Coronary artery (tissue), 2 donors: ENCODE measurements at regions not wholly inside any gene's neighbourhood (a gene's known extent, or its start where the extent isn't known, plus 50 kb on each side); places are given as distances from the start of the nearest gene placed in this dataset.

Source experiments
- DNase-seq: peaks from one replicate; pipeline ENCODE4 v3.0.0-alpha.2; 2017; ENCODE audit warnings: low spot score
- H3K27ac ChIP-seq, 2 donors: fragments of 200-600 bp; sonication (generic); one replicate each; pipeline ENCODE4 v1.5.1; 2016 to 2019
- H3K4me3 ChIP-seq: fragments of 200-600 bp; sonication (generic); 2 replicates; pipeline ENCODE4 v1.5.1; 2016; ENCODE audit warnings: mild to moderate bottlenecking, moderate library complexity
- TF ChIP-seq, protein P1 (sequence below): fragments of 200-600 bp; sonication (generic); IDR thresholded peaks from one replicate; pipeline ENCODE4 v1.5.1; 2019; ENCODE audit warnings: antibody characterized with exemption

GRCh38 chr1:21347072-21347581 is 56.9 kb upstream of the ECE1 start:
- TF ChIP-seq, protein P1, sequence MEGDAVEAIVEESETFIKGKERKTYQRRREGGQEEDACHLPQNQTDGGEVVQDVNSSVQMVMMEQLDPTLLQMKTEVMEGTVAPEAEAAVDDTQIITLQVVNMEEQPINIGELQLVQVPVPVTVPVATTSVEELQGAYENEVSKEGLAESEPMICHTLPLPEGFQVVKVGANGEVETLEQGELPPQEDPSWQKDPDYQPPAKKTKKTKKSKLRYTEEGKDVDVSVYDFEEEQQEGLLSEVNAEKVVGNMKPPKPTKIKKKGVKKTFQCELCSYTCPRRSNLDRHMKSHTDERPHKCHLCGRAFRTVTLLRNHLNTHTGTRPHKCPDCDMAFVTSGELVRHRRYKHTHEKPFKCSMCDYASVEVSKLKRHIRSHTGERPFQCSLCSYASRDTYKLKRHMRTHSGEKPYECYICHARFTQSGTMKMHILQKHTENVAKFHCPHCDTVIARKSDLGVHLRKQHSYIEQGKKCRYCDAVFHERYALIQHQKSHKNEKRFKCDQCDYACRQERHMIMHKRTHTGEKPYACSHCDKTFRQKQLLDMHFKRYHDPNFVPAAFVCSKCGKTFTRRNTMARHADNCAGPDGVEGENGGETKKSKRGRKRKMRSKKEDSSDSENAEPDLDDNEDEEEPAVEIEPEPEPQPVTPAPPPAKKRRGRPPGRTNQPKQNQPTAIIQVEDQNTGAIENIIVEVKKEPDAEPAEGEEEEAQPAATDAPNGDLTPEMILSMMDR = no peak
- no peak overlapping the region for H3K27ac ChIP-seq

DNA sequence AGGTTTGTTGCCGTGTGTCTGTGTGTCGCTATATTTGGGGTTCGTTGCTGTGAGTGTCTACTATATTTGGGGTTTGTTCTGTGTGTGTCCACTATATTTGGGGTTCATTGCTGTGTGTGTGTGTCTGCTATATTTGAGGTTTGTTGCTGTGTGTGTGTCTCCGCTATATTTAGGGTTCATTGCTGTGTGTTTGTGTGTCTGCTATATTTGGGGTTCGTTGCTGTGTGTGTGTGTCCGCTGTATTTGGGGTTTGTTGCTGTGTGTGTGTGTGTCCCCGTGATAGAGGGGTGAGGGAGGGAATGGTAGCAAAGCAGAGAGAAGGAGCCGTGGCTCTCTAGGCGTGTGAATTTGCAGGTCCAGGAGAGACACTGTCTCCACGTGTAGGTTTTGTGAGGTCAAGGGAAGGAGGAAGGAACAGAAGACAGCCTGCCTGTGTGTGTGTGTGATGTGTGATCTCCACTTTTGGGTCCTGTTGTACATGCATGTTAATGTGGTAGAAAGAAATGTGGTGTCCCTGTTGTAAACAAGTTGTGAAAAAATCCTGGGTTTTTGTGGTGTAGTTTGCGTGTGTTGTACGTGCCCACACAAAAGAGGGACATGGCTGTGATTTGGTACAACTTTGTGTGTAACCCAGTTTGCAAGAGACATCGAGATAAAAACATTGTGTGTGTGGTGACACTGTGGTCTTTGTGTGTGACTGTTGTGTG is 56.3 kb upstream of the ECE1 start:
- Histone ChIP-seq H3K27ac (no peak overlapping the region), H3K4me3 (peak overlapping the region; percentile 90)
- DNase-seq = no peak
- TF ChIP-seq, protein P1 = no peak

More at GRCh38 chr1:21347072-21347581, 56.9 kb upstream of the ECE1 start:
- DNase-seq = no peak
- no peak overlapping the region for H3K4me3 ChIP-seq

DNA sequence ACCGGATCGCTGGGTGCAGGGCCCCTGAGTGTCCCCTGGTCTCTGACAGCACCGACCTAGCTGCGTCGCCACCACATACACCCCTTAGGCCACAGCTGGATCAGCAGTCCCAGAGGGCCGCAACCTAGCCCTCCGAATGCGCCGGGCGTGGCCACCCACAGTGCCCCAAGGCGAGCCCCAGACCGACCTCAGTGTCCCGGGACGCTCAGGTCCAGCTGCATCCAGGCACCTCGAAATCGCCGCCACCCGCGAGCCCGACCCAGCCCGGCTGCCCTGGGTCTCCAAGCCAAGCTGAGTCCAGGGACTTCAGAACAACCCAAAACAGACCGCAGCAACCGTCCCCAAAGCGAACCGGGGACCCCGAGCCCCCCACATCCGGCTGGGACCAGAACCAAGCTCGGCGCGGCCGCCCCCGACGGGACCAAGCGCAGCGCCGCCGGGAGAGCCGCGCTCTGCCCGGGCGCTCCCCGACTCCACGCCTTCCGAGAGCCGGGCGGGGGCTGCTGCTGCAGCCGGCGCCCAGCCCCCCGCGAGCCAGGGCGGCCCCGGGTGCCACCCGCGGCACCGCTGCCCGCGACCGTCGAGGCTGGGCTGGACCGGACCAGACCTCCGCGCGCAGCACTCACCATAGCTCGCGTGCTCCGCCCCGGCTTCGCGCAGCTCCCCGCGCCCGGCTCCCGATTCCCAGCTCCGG is 54.6 kb upstream of the ECE1 start:
- no peak for DNase-seq
- Histone ChIP-seq H3K27ac (peak overlapping the region; percentile 93 to 99), H3K4me3 (peak overlapping the region; percentile 90)
- TF ChIP-seq, protein P1 = no peak

DNA sequence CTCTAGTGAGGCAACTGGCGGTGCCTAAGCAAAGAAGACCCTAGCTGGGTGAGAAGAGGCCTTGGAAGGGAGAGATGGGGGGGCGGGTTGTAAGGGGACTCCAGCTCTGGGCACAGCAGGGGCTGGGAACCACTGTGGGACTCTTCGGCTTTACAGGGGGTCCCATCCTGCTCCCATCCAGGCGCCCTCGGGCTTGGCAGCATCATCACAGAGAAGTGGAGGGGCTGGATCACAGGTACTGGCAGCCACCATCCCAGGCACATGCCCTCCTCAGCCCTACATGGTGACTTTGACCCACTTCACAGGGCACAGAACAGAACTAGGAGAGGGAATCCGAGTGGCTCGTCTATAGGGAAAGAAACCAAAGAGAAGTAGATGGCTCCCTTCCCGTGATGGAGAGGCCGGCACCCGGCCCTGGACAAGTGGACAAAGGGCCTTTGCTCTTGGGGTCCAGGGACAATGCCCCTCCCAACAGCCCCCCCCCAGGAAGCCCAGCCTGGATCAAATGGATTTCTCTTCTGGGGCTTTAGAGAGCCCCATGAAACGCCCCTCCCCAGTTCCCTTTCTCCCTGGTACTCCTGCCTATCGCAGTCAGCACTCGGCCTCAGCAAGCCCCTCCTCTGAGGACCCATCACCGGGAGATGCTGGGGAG is 54.0 kb upstream of the ECE1 start:
- Histone ChIP-seq H3K27ac (peak overlapping the region; percentile 93 to 99), H3K4me3 (peak overlapping the region; percentile 90)
- DNase-seq = no peak
- TF ChIP-seq, protein P1 = no peak

GRCh38 chr1:21342961-21343838 is 52.9 kb upstream of the ECE1 start:
- no peak for DNase-seq
- peak overlapping the region; percentile 93 to 99 for H3K27ac ChIP-seq
- H3K4me3 ChIP-seq = peak overlapping the region; percentile 90
- TF ChIP-seq, protein P1 = no peak

DNA sequence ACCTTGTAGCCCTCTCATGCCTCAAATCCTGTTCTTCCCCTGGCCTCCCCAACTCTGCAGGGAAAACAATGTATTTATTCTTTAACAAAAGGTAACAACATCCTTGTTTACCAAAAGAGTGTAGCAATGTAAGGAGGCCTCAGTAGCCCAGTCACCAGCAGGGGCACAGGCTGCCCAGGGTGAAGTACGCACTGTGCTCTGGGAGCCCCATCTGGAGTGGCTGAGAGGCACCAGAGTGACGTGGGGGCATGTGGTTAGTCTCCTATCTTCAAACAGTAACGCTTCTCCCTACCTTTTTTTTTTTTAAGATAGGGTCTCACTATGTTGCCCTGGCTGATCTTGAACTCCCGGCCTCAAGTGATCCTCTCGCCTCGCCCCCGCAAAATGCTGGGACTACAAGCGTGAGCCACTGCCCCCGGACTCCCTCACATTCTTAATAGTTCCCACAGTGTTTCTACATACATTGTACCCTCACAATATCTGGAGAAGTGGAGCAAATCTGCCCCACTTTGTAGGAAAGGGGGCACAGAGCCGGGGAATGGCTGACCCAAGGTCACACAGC is 51.3 kb upstream of the ECE1 start:
- no peak for DNase-seq
- TF ChIP-seq, protein P1 = no peak
- Histone ChIP-seq H3K27ac (peak overlapping the region; percentile 93 to 99), H3K4me3 (peak overlapping the region; percentile 90)
